Endometrium (tissue), 2 donors: ENCODE measurements at regions not wholly inside any gene's neighbourhood (a gene's known extent, or its start where the extent isn't known, plus 50 kb on each side); places are given as distances from the start of the nearest gene placed in this dataset.

ENCODE experiments used
- FAIRE-seq: peaks from 2 replicates; lab custom pipeline; 2012; peaks lifted over from hg19 to GRCh38; lab: Jason Lieb, UNC
- donor health status: control.
- donor health status: control.

- no peak for FAIRE-seq
Measured at GRCh38 chr10:88131511-88132139, 268.2 kb downstream of the PTEN start.

- no peak for FAIRE-seq
Measured at GRCh38 chr10:88136712-88137111, 273.3 kb downstream of the PTEN start.

- no peak for FAIRE-seq
Measured at GRCh38 chr10:88138319-88138848, 275.0 kb downstream of the PTEN start.

GRCh38 chr10:88147000-88147798 is 283.8 kb downstream of the PTEN start:
- FAIRE-seq, result no peak

- no peak for FAIRE-seq
Measured at GRCh38 chr10:88149906-88150305, 286.5 kb downstream of the PTEN start.

- no peak for FAIRE-seq
Measured at GRCh38 chr10:88150339-88150738, 286.9 kb downstream of the PTEN start.

GRCh38 chr10:88152728-88153133 is 289.3 kb downstream of the PTEN start:
- no peak for FAIRE-seq

- no peak for FAIRE-seq
Measured at GRCh38 chr10:88154596-88155250, 291.3 kb downstream of the PTEN start.

GRCh38 chr10:88156341-88156740 is 292.9 kb downstream of the PTEN start:
- FAIRE-seq, result no peak

- FAIRE-seq, result no peak
Measured at GRCh38 chr10:88157981-88158465, 294.6 kb downstream of the PTEN start.

GRCh38 chr10:88158526-88159122 is 295.2 kb downstream of the PTEN start:
- FAIRE-seq, result peak; percentile 78

- FAIRE-seq, result peak; percentile 85
Measured at GRCh38 chr10:88159127-88159829, 295.9 kb downstream of the PTEN start.

GRCh38 chr10:88161070-88161469 is 297.6 kb downstream of the PTEN start:
- no peak for FAIRE-seq

GRCh38 chr10:88161756-88162155 is 298.3 kb downstream of the PTEN start:
- FAIRE-seq, result no peak

GRCh38 chr10:88162852-88163251 is 299.4 kb downstream of the PTEN start:
- FAIRE-seq, result no peak

- FAIRE-seq, result no peak
Measured at GRCh38 chr10:88163572-88163971, 300.1 kb downstream of the PTEN start.

- FAIRE-seq, result no peak
Measured at GRCh38 chr10:88164471-88164870, 301.0 kb downstream of the PTEN start.

- no peak for FAIRE-seq
Measured at GRCh38 chr10:88165849-88166271, 302.4 kb downstream of the PTEN start.

GRCh38 chr10:88168171-88169036 is 305.0 kb downstream of the PTEN start:
- FAIRE-seq, result no peak

- FAIRE-seq, result no peak
Measured at GRCh38 chr10:88169037-88169319, 305.6 kb downstream of the PTEN start.

- no peak for FAIRE-seq
Measured at GRCh38 chr10:88170628-88171027, 307.2 kb downstream of the PTEN start.
